Endodermal cell (in vitro differentiated cells): ENCODE measurements at regions not wholly inside any gene's neighbourhood (a gene's known extent, or its start where the extent isn't known, plus 50 kb on each side); places are given as distances from the start of the nearest gene placed in this dataset.

Experiments
- DNase-seq: peaks from one replicate; pipeline ENCODE4 v3.0.0-alpha.2; 2017
- H3K27ac ChIP-seq: 2 replicates; pipeline ENCODE4 v1.5.1; 2013; ENCODE audit warnings: mild to moderate bottlenecking, low read depth, low read length, moderate library complexity
- H3K27me3 ChIP-seq: 2 replicates; pipeline ENCODE4 v1.6.1; 2013; ENCODE audit warnings: mild to moderate bottlenecking, low read length, moderate library complexity; ENCODE audit not compliant: insufficient read depth, control insufficient read depth, poor library complexity, severe bottlenecking
- H3K36me3 ChIP-seq: 2 replicates; pipeline ENCODE4 v1.7.0; 2013; ENCODE audit warnings: mild to moderate bottlenecking, low read length, moderate library complexity; ENCODE audit not compliant: control insufficient read depth, insufficient read depth
- H3K4me1 ChIP-seq: one replicate; pipeline ENCODE4 v1.7.0; 2013; ENCODE audit warnings: low read length; ENCODE audit not compliant: control insufficient read depth, insufficient read depth
- H3K4me3 ChIP-seq: 2 replicates; pipeline ENCODE4 v1.5.1; 2013; ENCODE audit warnings: mild to moderate bottlenecking, low read length, moderate library complexity
- H3K9ac ChIP-seq: 2 replicates; pipeline ENCODE4 v1.6.1; 2013; ENCODE audit warnings: mild to moderate bottlenecking, low read length, moderate library complexity; ENCODE audit not compliant: poor library complexity, severe bottlenecking; ENCODE audit errors: extremely low read depth
- H3K9me3 ChIP-seq: 2 replicates; pipeline ENCODE4 v1.6.1; 2013; ENCODE audit warnings: mild to moderate bottlenecking, low read length, moderate library complexity; ENCODE audit not compliant: control insufficient read depth
- H3K27ac Mint-ChIP-seq: 2 replicates; pipeline ENCODE4 v1.8.0; 2020; ENCODE audit warnings: mixed read lengths
- H3K27me3 Mint-ChIP-seq: 2 replicates; pipeline ENCODE4 v1.8.0; 2021; ENCODE audit warnings: mild to moderate bottlenecking, mixed read lengths; ENCODE audit not compliant: insufficient read depth
- H3K36me3 Mint-ChIP-seq: 2 replicates; pipeline ENCODE4 v1.8.0; 2020; ENCODE audit warnings: low read depth, mixed read lengths
- H3K4me1 Mint-ChIP-seq: 2 replicates; pipeline ENCODE4 v1.8.0; 2020; ENCODE audit warnings: mixed read lengths
- H3K4me3 Mint-ChIP-seq: 2 replicates; pipeline ENCODE4 v1.8.0; 2020; ENCODE audit warnings: mild to moderate bottlenecking, moderate library complexity, mixed read lengths
- H3K9me3 Mint-ChIP-seq: 2 replicates; pipeline ENCODE4 v1.8.0; 2020; ENCODE audit warnings: mild to moderate bottlenecking, mixed read lengths
- CTCF ChIP-seq: fragments of 200-600 bp; sonication (generic); conservative IDR thresholded peaks from 2 replicates; pipeline ENCODE4 v1.5.0; 2021; ENCODE audit warnings: antibody characterized with exemption, mild to moderate bottlenecking
- WGBS, 2 experiments: methylation state at CpG; one replicate each; pipeline versions ENCODE4 v1.1.5 to v1.1.7; 2013; ENCODE audit warnings: missing lambda C conversion rate in 2 of 2, mixed read lengths in 1 of 2; ENCODE audit not compliant: insufficient coverage in 1 of 2, insufficient read length in 1 of 2; 5-methylcytosine and 5-hydroxymethylcytosine counted together

DNA sequence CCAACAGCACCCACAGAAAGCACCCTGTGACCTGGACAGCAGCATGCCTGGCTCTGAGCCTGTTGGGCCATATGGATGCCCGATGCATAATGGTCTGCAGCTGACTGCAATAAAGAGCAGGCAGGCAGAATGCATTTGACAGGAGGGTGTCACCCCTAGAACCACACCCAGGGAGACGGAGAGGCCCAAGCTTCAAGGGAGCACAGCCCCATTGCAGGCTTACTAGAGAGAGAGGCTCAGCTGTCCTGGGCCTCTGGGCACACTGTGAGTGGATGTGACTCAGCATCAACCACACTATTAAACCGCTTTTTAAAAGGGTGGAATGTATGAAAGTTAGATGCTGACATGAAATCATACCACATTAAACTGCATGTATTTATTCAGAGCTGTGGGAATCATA is 365.3 kb downstream of the CTTN start:
- Mint-ChIP-seq H3K9me3 (peaks cover 5% of the 10 kb centered on the region), H3K36me3 (peaks cover 14% of the 10 kb centered on the region), H3K4me3 (no peak overlapping the region), H3K27me3 (no peaks in the 10 kb centered on the region), H3K4me1 (no peaks in the 10 kb centered on the region), H3K27ac (no peak overlapping the region)
- 82 to 90% methylated on average over 2 of the region's 3 CpGs for WGBS, 2 experiments
- TF ChIP-seq CTCF: no peak
- no peaks in the 10 kb centered on the region for H3K9me3 ChIP-seq
- H3K9ac ChIP-seq: no peak overlapping the region
- no peaks in the 10 kb centered on the region for H3K27me3 ChIP-seq
- H3K4me1 ChIP-seq: no peaks in the 10 kb centered on the region
- H3K4me3 ChIP-seq: no peak overlapping the region
- H3K27ac ChIP-seq: no peak overlapping the region
- H3K36me3 ChIP-seq: no peaks in the 10 kb centered on the region
- DNase-seq: no peak

- no peaks in the 10 kb centered on the region for H3K4me1 Mint-ChIP-seq
- WGBS, 2 experiments: 83 to 84% methylated on average over 3 of the region's 3 CpGs
- DNase-seq: no peak
Observed at GRCh38 chr11:70764356-70764905, 366.1 kb downstream of the CTTN start.

DNA sequence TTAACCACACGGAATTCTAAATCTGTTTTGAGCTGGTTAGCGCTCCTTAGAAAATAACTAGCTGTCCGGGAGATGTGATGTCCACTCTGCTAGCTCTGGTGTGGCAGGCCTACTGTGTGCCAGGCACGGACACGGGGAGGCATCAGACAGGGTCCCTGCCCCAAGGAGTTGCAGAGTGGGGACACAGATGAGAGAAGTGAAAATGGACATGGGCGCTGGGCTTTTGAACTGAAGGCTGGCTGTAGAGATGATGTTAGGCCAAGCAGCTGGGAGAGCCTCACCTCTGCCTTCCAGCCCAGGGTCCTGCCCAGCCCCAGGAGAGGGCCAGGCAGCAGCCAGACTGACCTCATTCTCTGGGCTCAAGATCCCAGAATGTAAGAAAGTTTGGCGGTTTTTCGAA is 368.6 kb downstream of the CTTN start:
- no peak overlapping the region for H3K27ac ChIP-seq

More at GRCh38 chr11:70764356-70764905, 366.1 kb downstream of the CTTN start:
- no peaks in the 10 kb centered on the region for H3K27me3 Mint-ChIP-seq
- peaks cover 14% of the 10 kb centered on the region for H3K36me3 Mint-ChIP-seq
- Histone ChIP-seq H3K4me1 (no peaks in the 10 kb centered on the region), H3K9me3 (no peaks in the 10 kb centered on the region), H3K27me3 (no peaks in the 10 kb centered on the region), H3K27ac (no peak overlapping the region), H3K36me3 (no peaks in the 10 kb centered on the region), H3K9ac (no peak overlapping the region), H3K4me3 (no peak overlapping the region)
- H3K27ac Mint-ChIP-seq: no peak overlapping the region
- H3K4me3 Mint-ChIP-seq: no peak overlapping the region
- TF ChIP-seq CTCF: no peak
- H3K9me3 Mint-ChIP-seq: peaks cover 5% of the 10 kb centered on the region

More for the DNA sequence above, 368.6 kb downstream of the CTTN start:
- 93 to 96% methylated on average over 6 to 8 of the region's 8 CpGs for WGBS, 2 experiments
- H3K4me3 Mint-ChIP-seq: no peak overlapping the region
- no peaks in the 10 kb centered on the region for H3K27me3 Mint-ChIP-seq
- DNase-seq: no peak
- H3K9me3 Mint-ChIP-seq: no peaks in the 10 kb centered on the region
- Histone ChIP-seq H3K4me3 (no peak overlapping the region), H3K36me3 (no peaks in the 10 kb centered on the region), H3K27me3 (no peaks in the 10 kb centered on the region), H3K9me3 (no peaks in the 10 kb centered on the region), H3K4me1 (no peaks in the 10 kb centered on the region), H3K9ac (no peak overlapping the region)
- TF ChIP-seq CTCF: no peak
- no peak overlapping the region for H3K27ac Mint-ChIP-seq
- no peaks in the 10 kb centered on the region for H3K4me1 Mint-ChIP-seq
- H3K36me3 Mint-ChIP-seq: peaks cover 5% of the 10 kb centered on the region
